Mucosa of descending colon (tissue), 3 donors: ENCODE measurements at regions not wholly inside any gene's neighbourhood (a gene's known extent, or its start where the extent isn't known, plus 50 kb on each side); places are given as distances from the start of the nearest gene placed in this dataset.

Experiments
- ATAC-seq: fragments of 200-7000 bp; cut with Tn5 transposase; one replicate; pipeline ENCODE4 v1.9.1; 2020; ENCODE audit warnings: mild to moderate bottlenecking, moderate library complexity
- DNase-seq, 3 donors: peaks; one replicate each; pipeline ENCODE4 v3.0.0-alpha.2; 2020
- H3K36me3 ChIP-seq: fragments of 200-600 bp; one replicate; pipeline ENCODE4 v1.8.0; 2021; ENCODE audit warnings: low read depth, mild to moderate bottlenecking
- H3K4me1 ChIP-seq: fragments of 200-600 bp; one replicate; pipeline ENCODE4 v1.8.0; 2021; ENCODE audit warnings: low read depth, mild to moderate bottlenecking
- H3K4me3 ChIP-seq: fragments of 200-600 bp; one replicate; pipeline ENCODE4 v1.8.0; 2021; ENCODE audit warnings: mild to moderate bottlenecking
- H3K9me3 ChIP-seq: fragments of 200-600 bp; one replicate; pipeline ENCODE4 v1.8.0; 2021; ENCODE audit warnings: mild to moderate bottlenecking
- intact Hi-C, 2 donors: fragments of 100-400 bp; cut with DNase I in 1 of 2; cut with micrococcal nuclease in 1 of 2; formaldehyde crosslinking; loops; one replicate each; pipeline versions ENCODE4 v1.11.0 to v1.11.1; 2022; cut with DNase I, micrococcal nuclease
- TF ChIP-seq, protein P1 (sequence below): fragments of 200-600 bp; IDR thresholded peaks from one replicate; pipeline ENCODE4 v1.8.0; 2022; ENCODE audit warnings: antibody characterized with exemption, mild to moderate bottlenecking
- donor health status: DM: no; HTN: no; CAD: no; lungs with moderate emphysema.
- donor health status: DM: no; HTN: no; CAD: no.
- donor health status: DM: no; HTN: yes; CAD: no.

GRCh38 chr1:80536461-80536860 lies 1264.3 kb upstream of the ADGRL2 start:
- ATAC-seq (no peak), DNase-seq (no peak)
- no peaks in the 10 kb centered on the region for H3K9me3 ChIP-seq
- intact Hi-C loops: no loop called here
- TF ChIP-seq, protein P1, sequence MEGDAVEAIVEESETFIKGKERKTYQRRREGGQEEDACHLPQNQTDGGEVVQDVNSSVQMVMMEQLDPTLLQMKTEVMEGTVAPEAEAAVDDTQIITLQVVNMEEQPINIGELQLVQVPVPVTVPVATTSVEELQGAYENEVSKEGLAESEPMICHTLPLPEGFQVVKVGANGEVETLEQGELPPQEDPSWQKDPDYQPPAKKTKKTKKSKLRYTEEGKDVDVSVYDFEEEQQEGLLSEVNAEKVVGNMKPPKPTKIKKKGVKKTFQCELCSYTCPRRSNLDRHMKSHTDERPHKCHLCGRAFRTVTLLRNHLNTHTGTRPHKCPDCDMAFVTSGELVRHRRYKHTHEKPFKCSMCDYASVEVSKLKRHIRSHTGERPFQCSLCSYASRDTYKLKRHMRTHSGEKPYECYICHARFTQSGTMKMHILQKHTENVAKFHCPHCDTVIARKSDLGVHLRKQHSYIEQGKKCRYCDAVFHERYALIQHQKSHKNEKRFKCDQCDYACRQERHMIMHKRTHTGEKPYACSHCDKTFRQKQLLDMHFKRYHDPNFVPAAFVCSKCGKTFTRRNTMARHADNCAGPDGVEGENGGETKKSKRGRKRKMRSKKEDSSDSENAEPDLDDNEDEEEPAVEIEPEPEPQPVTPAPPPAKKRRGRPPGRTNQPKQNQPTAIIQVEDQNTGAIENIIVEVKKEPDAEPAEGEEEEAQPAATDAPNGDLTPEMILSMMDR: no peak
- H3K4me3 ChIP-seq: no peak overlapping the region
- no peaks in the 10 kb centered on the region for H3K36me3 ChIP-seq
- H3K4me1 ChIP-seq: no peaks in the 10 kb centered on the region

DNA sequence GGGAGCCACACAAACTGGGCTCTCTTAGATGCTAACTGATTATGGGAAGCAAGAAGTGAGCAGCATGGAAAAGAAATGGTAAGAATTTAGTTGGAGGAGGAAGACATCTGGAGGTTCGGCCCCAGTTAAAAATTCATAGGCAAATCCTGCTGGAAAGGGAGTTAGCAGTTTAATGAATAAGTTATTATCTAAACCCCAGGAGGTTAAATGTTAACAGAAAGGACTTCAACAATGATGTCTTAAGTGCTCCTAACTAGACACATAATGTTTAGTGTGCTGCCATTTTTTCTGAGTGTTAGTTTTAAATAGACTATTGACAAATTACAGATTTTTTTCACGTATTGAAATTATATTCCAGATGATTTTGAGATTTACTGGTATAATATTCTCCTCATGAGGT lies 1265.3 kb upstream of the ADGRL2 start:
- intact Hi-C loops: no loop called here
- Histone ChIP-seq H3K36me3 (no peaks in the 10 kb centered on the region), H3K4me3 (no peak overlapping the region), H3K9me3 (no peaks in the 10 kb centered on the region), H3K4me1 (no peaks in the 10 kb centered on the region)
- TF ChIP-seq, protein P1: no peak
- DNase-seq: no peak
- no peak for ATAC-seq

GRCh38 chr1:80534606-80535360 lies 1266.0 kb upstream of the ADGRL2 start:
- H3K9me3 ChIP-seq: no peaks in the 10 kb centered on the region
- intact Hi-C loops: no loop called here
- no peaks in the 10 kb centered on the region for H3K4me1 ChIP-seq
- TF ChIP-seq, protein P1: no peak
- no peak for DNase-seq
- no peak overlapping the region for H3K4me3 ChIP-seq
- no peaks in the 10 kb centered on the region for H3K36me3 ChIP-seq
- ATAC-seq: no peak

DNA sequence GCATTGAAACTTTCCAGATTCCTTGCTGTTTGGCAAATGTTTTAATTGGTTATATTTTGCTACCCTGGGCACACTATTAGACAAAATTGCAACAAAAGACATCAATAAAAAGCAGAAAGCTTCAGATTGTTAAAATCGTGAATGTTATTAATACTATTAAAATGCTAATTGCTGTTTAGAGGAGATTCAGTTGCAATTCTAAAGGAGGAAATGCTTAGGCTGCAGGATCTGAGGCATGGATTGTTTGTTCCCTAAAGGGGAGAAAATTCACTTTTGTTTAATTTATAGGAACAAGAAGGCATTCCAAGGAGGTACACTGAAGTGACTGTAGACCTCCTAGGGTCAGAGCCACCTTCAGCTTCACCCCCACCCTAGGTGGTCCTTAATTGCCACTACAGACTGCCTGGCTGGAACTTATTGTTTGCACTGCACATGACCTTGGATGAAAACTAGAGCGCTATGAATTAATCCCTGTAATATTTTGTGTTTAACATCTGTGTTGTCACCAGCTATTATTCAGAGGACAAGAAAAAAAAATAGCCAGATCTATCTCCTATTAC lies 1266.9 kb upstream of the ADGRL2 start:
- no peak for ATAC-seq
- Histone ChIP-seq H3K9me3 (no peaks in the 10 kb centered on the region), H3K36me3 (no peaks in the 10 kb centered on the region), H3K4me3 (no peak overlapping the region), H3K4me1 (no peaks in the 10 kb centered on the region)
- TF ChIP-seq, protein P1: no peak
- intact Hi-C loops: no loop called here
- DNase-seq: no peak

- no peak for ATAC-seq
- Histone ChIP-seq H3K4me3 (no peak overlapping the region), H3K36me3 (no peaks in the 10 kb centered on the region), H3K4me1 (no peaks in the 10 kb centered on the region), H3K9me3 (no peaks in the 10 kb centered on the region)
- no peak for DNase-seq
- intact Hi-C loops: no loop called here
- TF ChIP-seq, protein P1: no peak
These were observed 1267.6 kb upstream of the ADGRL2 start for GRCh38 chr1:80533093-80533492.
